Smooth muscle cell (in vitro differentiated cells): ENCODE measurements at regions not wholly inside any gene's neighbourhood (a gene's known extent, or its start where the extent isn't known, plus 50 kb on each side); places are given as distances from the start of the nearest gene placed in this dataset.

Experiments
- DNase-seq: peaks from one replicate; lab custom pipeline; 2025; ENCODE audit not compliant: unreplicated experiment; lab: John Stamatoyannopoulos, UW
- H2AFZ ChIP-seq: fragments of 200-600 bp; sonication (generic); 2 replicates; pipeline ENCODE4 v1.6.0; 2016; ENCODE audit warnings: antibody characterized with exemption, low read depth, mild to moderate bottlenecking
- H3F3A ChIP-seq: fragments of 200-600 bp; sonication (generic); 2 replicates; pipeline ENCODE4 v1.6.0; 2017; ENCODE audit warnings: antibody characterized with exemption, low read depth
- H3K27ac ChIP-seq: fragments of 200-600 bp; sonication (generic); 2 replicates; pipeline ENCODE4 v1.5.1; 2016; ENCODE audit warnings: low read depth, mild to moderate bottlenecking
- H3K27me3 ChIP-seq: fragments of 200-600 bp; sonication (generic); 2 replicates; pipeline ENCODE4 v1.6.1; 2016; ENCODE audit warnings: low read depth, mild to moderate bottlenecking
- H3K36me3 ChIP-seq: fragments of 200-600 bp; sonication (generic); 2 replicates; pipeline ENCODE4 v1.5.1; 2016; ENCODE audit warnings: low read depth
- H3K4me1 ChIP-seq: fragments of 200-600 bp; sonication (generic); 2 replicates; pipeline ENCODE4 v1.5.1; 2016; ENCODE audit warnings: low read depth
- H3K4me2 ChIP-seq: fragments of 200-600 bp; sonication (generic); 2 replicates; pipeline ENCODE4 v1.6.0; 2016; ENCODE audit warnings: mild to moderate bottlenecking
- H3K4me3 ChIP-seq: fragments of 200-600 bp; sonication (generic); 2 replicates; pipeline ENCODE4 v1.5.1; 2016; ENCODE audit warnings: mild to moderate bottlenecking
- H3K79me2 ChIP-seq: fragments of 200-600 bp; sonication (generic); 2 replicates; pipeline ENCODE4 v1.6.0; 2016; ENCODE audit warnings: low read depth, mild to moderate bottlenecking
- H3K9ac ChIP-seq: fragments of 200-600 bp; sonication (generic); 2 replicates; pipeline ENCODE4 v1.6.0; 2016; ENCODE audit warnings: low read depth
- H3K9me3 ChIP-seq: fragments of 200-600 bp; sonication (generic); replicated peaks from 2 replicates; pipeline ENCODE4 v1.5.1; 2016; ENCODE audit warnings: low read depth
- H4K20me1 ChIP-seq: fragments of 200-600 bp; sonication (generic); 2 replicates; pipeline ENCODE4 v1.6.0; 2016; ENCODE audit warnings: low read depth
- WGBS: methylation state at CpG from one replicate; pipeline ENCODE4 v1.1.7; 2016; ENCODE audit warnings: low lambda C conversion rate; 5-methylcytosine and 5-hydroxymethylcytosine counted together
- TF ChIP-seq, protein P1 (sequence below): fragments of 200-600 bp; sonication (generic); IDR thresholded peaks from 2 replicates; pipeline ENCODE4 v1.5.1; 2017; ENCODE audit warnings: borderline replicate concordance, mild to moderate bottlenecking, antibody characterized with exemption; ENCODE audit not compliant: insufficient read depth, poor library complexity, severe bottlenecking

DNA sequence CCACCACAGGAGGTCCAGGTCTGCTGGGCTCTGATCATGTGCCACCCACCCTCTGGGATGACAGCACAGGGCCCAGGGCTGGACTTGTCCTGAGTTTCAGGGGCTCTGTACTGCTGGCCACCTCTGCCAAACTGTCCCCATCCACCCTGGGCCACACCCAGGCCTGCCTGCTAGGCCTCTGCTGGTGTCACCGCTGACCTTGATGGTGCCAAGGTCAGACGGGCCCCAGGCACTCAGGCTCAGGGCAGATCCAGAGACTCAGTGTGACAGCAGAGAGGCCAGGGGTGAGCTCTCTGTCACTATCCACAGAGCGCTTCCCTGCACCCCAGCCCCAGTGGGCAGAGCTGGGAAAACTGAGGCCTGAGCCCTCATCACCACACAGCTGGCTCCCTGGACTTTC is 75.6 kb downstream of the RMI2 start:
- H3K4me3 ChIP-seq: no peak overlapping the region

DNA sequence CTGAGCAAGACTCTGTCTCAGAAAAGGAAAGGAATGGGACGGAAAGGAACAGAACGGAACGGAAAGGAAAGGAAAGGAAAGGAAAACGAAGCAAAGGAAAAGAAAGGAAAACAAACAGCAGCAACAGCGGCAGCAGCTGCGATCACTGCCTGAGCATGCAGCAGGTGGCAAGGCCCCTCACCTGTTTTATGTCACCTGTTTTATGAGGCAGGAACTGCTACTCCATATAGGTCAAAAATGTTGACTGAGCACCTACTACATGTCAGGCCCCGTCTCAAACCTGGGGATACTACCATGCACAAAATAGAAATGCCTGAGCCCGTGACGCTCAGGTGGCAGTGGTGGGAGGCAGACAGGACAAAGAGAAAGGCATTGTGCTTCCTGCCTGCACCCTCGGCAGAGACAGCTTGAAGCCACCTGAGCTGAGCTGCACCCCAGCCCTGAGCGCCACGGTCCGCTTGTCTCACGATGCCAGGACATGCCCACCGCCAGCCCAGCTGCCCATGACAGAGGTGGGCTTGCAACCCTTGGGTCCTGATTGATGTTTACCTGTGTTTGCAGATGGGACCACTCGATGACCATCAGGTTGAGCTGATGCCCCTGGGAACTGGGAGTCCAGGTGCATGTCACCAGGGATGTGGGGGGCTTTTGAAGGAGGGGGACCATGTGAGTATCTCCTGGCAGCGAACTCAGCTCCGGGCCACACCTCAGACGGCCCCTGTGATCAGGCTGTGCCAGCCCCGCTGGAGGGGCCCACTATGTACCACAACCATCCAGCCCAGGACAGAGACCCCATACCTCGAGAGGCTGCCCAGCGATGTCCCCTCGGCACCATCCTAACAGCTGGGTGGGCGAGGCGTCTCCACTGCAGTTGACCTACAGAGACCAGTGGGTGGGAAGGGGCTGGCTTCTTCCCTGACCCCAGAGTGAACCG is 77.4 kb downstream of the RMI2 start:
- H3K4me3 ChIP-seq: no peak overlapping the region
- no peak overlapping the region for H3K27ac ChIP-seq
- H3K9me3 ChIP-seq: no peaks in the 10 kb centered on the region
- no peak overlapping the region for H2AFZ ChIP-seq
- TF ChIP-seq, protein P1, sequence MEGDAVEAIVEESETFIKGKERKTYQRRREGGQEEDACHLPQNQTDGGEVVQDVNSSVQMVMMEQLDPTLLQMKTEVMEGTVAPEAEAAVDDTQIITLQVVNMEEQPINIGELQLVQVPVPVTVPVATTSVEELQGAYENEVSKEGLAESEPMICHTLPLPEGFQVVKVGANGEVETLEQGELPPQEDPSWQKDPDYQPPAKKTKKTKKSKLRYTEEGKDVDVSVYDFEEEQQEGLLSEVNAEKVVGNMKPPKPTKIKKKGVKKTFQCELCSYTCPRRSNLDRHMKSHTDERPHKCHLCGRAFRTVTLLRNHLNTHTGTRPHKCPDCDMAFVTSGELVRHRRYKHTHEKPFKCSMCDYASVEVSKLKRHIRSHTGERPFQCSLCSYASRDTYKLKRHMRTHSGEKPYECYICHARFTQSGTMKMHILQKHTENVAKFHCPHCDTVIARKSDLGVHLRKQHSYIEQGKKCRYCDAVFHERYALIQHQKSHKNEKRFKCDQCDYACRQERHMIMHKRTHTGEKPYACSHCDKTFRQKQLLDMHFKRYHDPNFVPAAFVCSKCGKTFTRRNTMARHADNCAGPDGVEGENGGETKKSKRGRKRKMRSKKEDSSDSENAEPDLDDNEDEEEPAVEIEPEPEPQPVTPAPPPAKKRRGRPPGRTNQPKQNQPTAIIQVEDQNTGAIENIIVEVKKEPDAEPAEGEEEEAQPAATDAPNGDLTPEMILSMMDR: no peak
- no peaks in the 10 kb centered on the region for H3K79me2 ChIP-seq
- no peaks in the 10 kb centered on the region for H3K4me1 ChIP-seq
- no peak for DNase-seq
- no peaks in the 10 kb centered on the region for H4K20me1 ChIP-seq
- H3K27me3 ChIP-seq: no peaks in the 10 kb centered on the region
- no peak overlapping the region for H3K9ac ChIP-seq
- WGBS: 92% methylated on average over 26 of the region's 26 CpGs
- no peaks in the 10 kb centered on the region for H3K36me3 ChIP-seq
- no peak overlapping the region for H3K4me2 ChIP-seq
- H3F3A ChIP-seq: no peaks in the 10 kb centered on the region

More for the DNA sequence above, 75.6 kb downstream of the RMI2 start:
- no peak overlapping the region for H3K27ac ChIP-seq
- H2AFZ ChIP-seq: no peak overlapping the region
- no peaks in the 10 kb centered on the region for H3K79me2 ChIP-seq
- no peaks in the 10 kb centered on the region for H3K36me3 ChIP-seq
- H3K4me2 ChIP-seq: no peak overlapping the region
- H3K27me3 ChIP-seq: no peaks in the 10 kb centered on the region
- H3K9ac ChIP-seq: no peak overlapping the region
- WGBS: 97% methylated on average over 3 of the region's 3 CpGs
- DNase-seq: no peak
- H3K9me3 ChIP-seq: no peaks in the 10 kb centered on the region
- TF ChIP-seq, protein P1: no peak
- no peaks in the 10 kb centered on the region for H3F3A ChIP-seq
- H3K4me1 ChIP-seq: no peaks in the 10 kb centered on the region
- H4K20me1 ChIP-seq: no peaks in the 10 kb centered on the region

DNA sequence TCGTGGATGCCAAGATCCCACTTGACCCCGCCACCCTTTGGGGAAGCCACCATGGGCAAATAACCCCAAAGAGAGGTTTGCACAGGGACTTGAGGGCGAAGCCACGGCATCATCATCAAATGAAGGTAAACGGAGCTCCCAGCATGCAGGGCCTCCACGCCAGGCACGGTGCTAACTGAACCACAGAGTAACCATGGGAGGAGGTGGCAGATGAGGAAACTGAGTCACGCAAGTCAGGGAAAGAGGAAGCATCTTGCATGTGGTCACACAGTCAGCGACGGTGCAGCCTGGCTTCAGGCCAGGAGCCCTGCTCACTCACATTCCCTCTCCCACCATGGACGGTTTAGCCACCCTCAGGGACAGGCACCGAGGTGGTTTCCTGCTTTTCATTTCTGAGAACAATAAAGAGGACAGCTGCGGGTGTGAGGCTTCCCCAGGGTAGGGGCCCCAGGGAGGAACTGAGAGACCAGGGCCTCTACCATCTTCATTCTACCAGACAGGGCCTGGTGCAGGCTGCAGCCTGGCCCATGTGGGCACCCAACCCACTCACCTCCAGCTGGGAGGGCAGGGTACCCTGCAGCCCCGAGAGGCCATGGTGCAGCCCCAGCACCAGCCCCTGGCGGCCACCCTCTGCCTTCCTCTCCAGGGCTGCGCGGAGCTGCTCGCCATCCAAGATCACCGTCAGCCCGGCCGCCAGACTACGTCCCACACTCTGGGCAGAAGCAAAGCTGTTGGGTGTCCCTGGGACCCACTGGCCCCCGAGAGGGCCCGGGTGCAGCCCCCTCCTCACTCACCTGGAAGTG is 78.3 kb downstream of the RMI2 start:
- DNase-seq: no peak
- Histone ChIP-seq H3K9ac (no peak overlapping the region), H4K20me1 (no peaks in the 10 kb centered on the region), H3K36me3 (no peaks in the 10 kb centered on the region), H2AFZ (no peak overlapping the region), H3K4me1 (no peaks in the 10 kb centered on the region), H3K4me3 (no peak overlapping the region), H3K9me3 (no peaks in the 10 kb centered on the region), H3K27ac (no peak overlapping the region), H3K4me2 (no peak overlapping the region), H3K27me3 (no peaks in the 10 kb centered on the region), H3F3A (no peaks in the 10 kb centered on the region), H3K79me2 (no peaks in the 10 kb centered on the region)
- WGBS: 93% methylated on average over 23 of the region's 24 CpGs
- TF ChIP-seq, protein P1: no peak
